Omental fat pad (tissue), 3 donors: ENCODE measurements at regions not wholly inside any gene's neighbourhood (a gene's known extent, or its start where the extent isn't known, plus 50 kb on each side); places are given as distances from the start of the nearest gene placed in this dataset.

Source experiments
- ATAC-seq: fragments of 150-250 bp; one replicate; pipeline ENCODE4 v1.9.1; 2016; ENCODE audit warnings: mild to moderate bottlenecking, moderate library complexity; ENCODE audit not compliant: low FRiP score
- DNase-seq: peaks from one replicate; pipeline ENCODE4 v3.0.0-alpha.2; 2019; ENCODE audit warnings: low spot score
- CTCF ChIP-seq, 3 donors: fragments of 450-650 bp; IDR thresholded peaks; one replicate each; pipeline ENCODE4 v1.5.1; 2016 to 2017; ENCODE audit warnings: antibody characterized with exemption in 3 of 3, mild to moderate bottlenecking in 3 of 3, moderate library complexity in 2 of 3

GRCh38 chr11:23573429-23573828 is 713.2 kb upstream of the CCDC179 start:
- ATAC-seq = no peak
- no peak for TF ChIP-seq CTCF (IDR thresholded peaks at IDR 0.05)
- DNase-seq = no peak

GRCh38 chr11:23574149-23574548 is 713.9 kb upstream of the CCDC179 start:
- no peak for ATAC-seq

GRCh38 chr11:23577296-23577695 is 717.0 kb upstream of the CCDC179 start:
- no peak for ATAC-seq
- no peak for DNase-seq
- TF ChIP-seq CTCF (IDR thresholded peaks at IDR 0.05) = no peak

More at GRCh38 chr11:23574149-23574548, 713.9 kb upstream of the CCDC179 start:
- no peak for DNase-seq
- TF ChIP-seq CTCF (IDR thresholded peaks at IDR 0.05) = no peak

- no peak for DNase-seq
- TF ChIP-seq CTCF (IDR thresholded peaks at IDR 0.05) = no peak
- ATAC-seq = no peak
These were observed 725.3 kb upstream of the CCDC179 start for GRCh38 chr11:23585416-23586104.

- no peak for TF ChIP-seq CTCF (IDR thresholded peaks at IDR 0.05)
- no peak for ATAC-seq
- no peak for DNase-seq
These were observed 725.9 kb upstream of the CCDC179 start for GRCh38 chr11:23586173-23586572.

GRCh38 chr11:23590596-23591308 is 730.5 kb upstream of the CCDC179 start:
- no peak for TF ChIP-seq CTCF (IDR thresholded peaks at IDR 0.05)
- DNase-seq = no peak
- no peak for ATAC-seq

GRCh38 chr11:23594755-23595154 is 734.5 kb upstream of the CCDC179 start:
- no peak for TF ChIP-seq CTCF (IDR thresholded peaks at IDR 0.05)
- no peak for ATAC-seq

More at GRCh38 chr11:23594755-23595154, 734.5 kb upstream of the CCDC179 start:
- DNase-seq = no peak
